ENCODE measurements at regions not wholly inside any gene's neighbourhood (a gene's known extent, or its start where the extent isn't known, plus 50 kb on each side); places are given as distances from the start of the nearest gene placed in this dataset.

GRCh38 chr5:142259758-142260157, 65.1 kb downstream of the SPRY4 start:
- no peaks in the 10 kb centered on the region; the same call in 1 of the 2 replicates for H3K4me1 Mint-ChIP-seq (ENCODE audit: low read depth)

GRCh38 chr5:142255831-142256230, 69.0 kb downstream of the SPRY4 start:
- H3K9me3 Mint-ChIP-seq: no peaks in the 10 kb centered on the region
- peaks cover 9% of the 10 kb centered on the region for H3K36me3 Mint-ChIP-seq (ENCODE audit: low read depth)
- TF ChIP-seq, protein P1, sequence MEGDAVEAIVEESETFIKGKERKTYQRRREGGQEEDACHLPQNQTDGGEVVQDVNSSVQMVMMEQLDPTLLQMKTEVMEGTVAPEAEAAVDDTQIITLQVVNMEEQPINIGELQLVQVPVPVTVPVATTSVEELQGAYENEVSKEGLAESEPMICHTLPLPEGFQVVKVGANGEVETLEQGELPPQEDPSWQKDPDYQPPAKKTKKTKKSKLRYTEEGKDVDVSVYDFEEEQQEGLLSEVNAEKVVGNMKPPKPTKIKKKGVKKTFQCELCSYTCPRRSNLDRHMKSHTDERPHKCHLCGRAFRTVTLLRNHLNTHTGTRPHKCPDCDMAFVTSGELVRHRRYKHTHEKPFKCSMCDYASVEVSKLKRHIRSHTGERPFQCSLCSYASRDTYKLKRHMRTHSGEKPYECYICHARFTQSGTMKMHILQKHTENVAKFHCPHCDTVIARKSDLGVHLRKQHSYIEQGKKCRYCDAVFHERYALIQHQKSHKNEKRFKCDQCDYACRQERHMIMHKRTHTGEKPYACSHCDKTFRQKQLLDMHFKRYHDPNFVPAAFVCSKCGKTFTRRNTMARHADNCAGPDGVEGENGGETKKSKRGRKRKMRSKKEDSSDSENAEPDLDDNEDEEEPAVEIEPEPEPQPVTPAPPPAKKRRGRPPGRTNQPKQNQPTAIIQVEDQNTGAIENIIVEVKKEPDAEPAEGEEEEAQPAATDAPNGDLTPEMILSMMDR (IDR thresholded peaks at IDR 0.05): no peak
- no peak overlapping the region for H3K27ac Mint-ChIP-seq
- peaks cover 8% of the 10 kb centered on the region for H3K27me3 Mint-ChIP-seq (ENCODE audit: insufficient read depth)
- H3K4me1 Mint-ChIP-seq (ENCODE audit: low read depth): peaks cover 15% of the 10 kb centered on the region
- DNase-seq: no peak
- H3K4me3 Mint-ChIP-seq: no peak overlapping the region

More at GRCh38 chr5:142259758-142260157, 65.1 kb downstream of the SPRY4 start:
- Mint-ChIP-seq H3K27ac (no peak overlapping the region), H3K27me3 (ENCODE audit: insufficient read depth) (peaks cover 6% of the 10 kb centered on the region), H3K36me3 (ENCODE audit: low read depth) (peaks cover 9% of the 10 kb centered on the region), H3K9me3 (no peaks in the 10 kb centered on the region), H3K4me3 (no peak overlapping the region)
- TF ChIP-seq, protein P1 (IDR thresholded peaks at IDR 0.05): no peak
- DNase-seq: no peak

DNA sequence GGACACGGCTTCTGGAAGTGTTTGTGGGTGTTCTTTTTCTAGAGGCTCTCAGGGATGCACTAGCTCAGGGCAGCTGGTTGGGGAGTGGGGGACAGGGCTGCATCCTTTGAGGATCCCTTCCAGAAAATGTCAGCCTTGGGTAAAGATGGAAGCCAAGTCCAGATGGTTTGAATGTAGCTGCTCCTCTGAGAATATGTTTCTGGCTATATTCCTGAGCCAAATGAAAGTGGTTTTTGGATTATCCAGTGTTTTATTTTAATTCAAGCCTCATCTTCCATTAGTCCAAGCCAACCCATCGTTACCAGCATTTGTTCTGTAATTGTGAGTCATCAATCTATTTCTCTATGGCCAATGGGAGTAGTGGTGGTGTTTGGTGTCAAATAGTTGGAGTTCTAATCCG, 70.4 kb downstream of the SPRY4 start:
- no peak for DNase-seq
- Mint-ChIP-seq H3K4me1 (ENCODE audit: low read depth) (peaks cover 22% of the 10 kb centered on the region), H3K9me3 (no peaks in the 10 kb centered on the region), H3K27ac (no peak overlapping the region), H3K36me3 (ENCODE audit: low read depth) (peaks cover 13% of the 10 kb centered on the region), H3K4me3 (no peak overlapping the region), H3K27me3 (ENCODE audit: insufficient read depth) (peaks cover 6% of the 10 kb centered on the region)
- TF ChIP-seq, protein P1 (IDR thresholded peaks at IDR 0.05): no peak

DNA sequence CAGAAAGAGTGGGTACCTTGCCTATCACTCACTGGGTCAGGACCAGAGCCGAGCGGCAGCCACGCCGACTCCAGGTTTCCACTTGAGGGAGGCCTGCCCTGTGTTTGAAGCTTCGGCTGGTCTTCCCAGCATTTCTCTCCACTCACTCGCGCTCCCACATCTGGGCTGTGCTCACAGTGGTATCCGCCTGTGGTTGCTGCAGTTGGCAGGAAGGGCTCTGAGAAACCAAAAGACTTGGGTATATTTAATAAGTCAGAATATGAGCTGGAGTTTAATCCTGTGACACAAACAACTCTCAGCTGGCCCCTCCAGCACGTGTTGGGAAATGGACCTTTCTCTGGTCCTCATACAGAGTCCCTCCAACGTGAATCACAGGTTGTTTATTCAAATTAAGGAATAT, 70.9 kb downstream of the SPRY4 start:
- TF ChIP-seq, protein P1 (IDR thresholded peaks at IDR 0.05): no peak
- Mint-ChIP-seq H3K4me1 (ENCODE audit: low read depth) (peaks cover 27% of the 10 kb centered on the region), H3K36me3 (ENCODE audit: low read depth) (peaks cover 13% of the 10 kb centered on the region), H3K27ac (no peak overlapping the region; the same call in 1 of the 2 replicates), H3K27me3 (ENCODE audit: insufficient read depth) (peaks cover 6% of the 10 kb centered on the region), H3K9me3 (no peaks in the 10 kb centered on the region), H3K4me3 (no peak overlapping the region)
- no peak for DNase-seq

- no peak overlapping the region for H3K4me3 Mint-ChIP-seq
- TF ChIP-seq, protein P1 (IDR thresholded peaks at IDR 0.05): no peak
- H3K4me1 Mint-ChIP-seq (ENCODE audit: low read depth): peaks cover 54% of the 10 kb centered on the region
- no peak overlapping the region for H3K27ac Mint-ChIP-seq
- H3K27me3 Mint-ChIP-seq (ENCODE audit: insufficient read depth): peaks cover 4% of the 10 kb centered on the region
- H3K36me3 Mint-ChIP-seq (ENCODE audit: low read depth): peaks cover 4% of the 10 kb centered on the region; the same call in 1 of the 2 replicates
- no peaks in the 10 kb centered on the region for H3K9me3 Mint-ChIP-seq
- DNase-seq: no peak
Observed at GRCh38 chr5:142250119-142250518, 74.7 kb downstream of the SPRY4 start.

Measured in HFFc6 (cell line).